ENCODE measurements at regions not wholly inside any gene's neighbourhood (a gene's known extent, or its start where the extent isn't known, plus 50 kb on each side); places are given as distances from the start of the nearest gene placed in this dataset.

DNA sequence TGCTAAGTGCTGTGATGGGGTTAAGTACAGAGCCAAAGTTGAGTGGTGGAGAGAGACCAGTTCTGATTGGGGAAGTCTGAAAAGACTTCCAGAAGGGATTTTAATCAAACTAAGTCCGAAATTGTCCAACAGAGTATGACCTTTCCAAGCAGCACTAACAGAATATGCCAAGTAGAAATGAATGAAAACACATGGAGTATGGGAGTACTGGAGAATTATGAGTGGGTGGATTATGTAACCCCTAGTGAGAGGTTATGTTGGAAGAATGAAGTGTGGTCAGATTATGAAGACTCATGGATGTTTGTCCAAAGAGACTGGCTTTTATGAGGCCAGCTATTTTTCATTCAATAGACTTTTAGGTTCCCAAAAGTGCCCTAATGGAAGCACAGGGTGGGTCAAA lies 94.0 kb upstream of the PLEKHA5 start:
- Histone ChIP-seq H3K79me2 (ENCODE audit: low read length) (no peaks in the 10 kb centered on the region), H3K27ac (ENCODE audit: low read length) (no peak overlapping the region), H3K4me1 (ENCODE audit: low read length) (no peaks in the 10 kb centered on the region), H3F3A (ENCODE audit: insufficient read depth, low read length) (no peaks in the 10 kb centered on the region), H4K20me1 (ENCODE audit: insufficient read depth, low read length) (no peaks in the 10 kb centered on the region), H3K4me3 (ENCODE audit: low read length) (no peak overlapping the region), H3K4me2 (ENCODE audit: low read depth, low read length) (no peak overlapping the region), H2AFZ (ENCODE audit: low read length) (no peak overlapping the region), H3K27me3 (replicated peaks; ENCODE audit: insufficient read depth, low read length) (no peaks in the 10 kb centered on the region), H3K36me3 (replicated peaks; ENCODE audit: insufficient read depth, low read length) (no peaks in the 10 kb centered on the region), H3K9me2 (replicated peaks; ENCODE audit: insufficient read depth, low read length) (no peaks in the 10 kb centered on the region), H3K9ac (ENCODE audit: low read length) (no peak overlapping the region), H3K9me3 (replicated peaks; ENCODE audit: insufficient read depth, low read length) (no peaks in the 10 kb centered on the region)
- TF ChIP-seq, protein P1, sequence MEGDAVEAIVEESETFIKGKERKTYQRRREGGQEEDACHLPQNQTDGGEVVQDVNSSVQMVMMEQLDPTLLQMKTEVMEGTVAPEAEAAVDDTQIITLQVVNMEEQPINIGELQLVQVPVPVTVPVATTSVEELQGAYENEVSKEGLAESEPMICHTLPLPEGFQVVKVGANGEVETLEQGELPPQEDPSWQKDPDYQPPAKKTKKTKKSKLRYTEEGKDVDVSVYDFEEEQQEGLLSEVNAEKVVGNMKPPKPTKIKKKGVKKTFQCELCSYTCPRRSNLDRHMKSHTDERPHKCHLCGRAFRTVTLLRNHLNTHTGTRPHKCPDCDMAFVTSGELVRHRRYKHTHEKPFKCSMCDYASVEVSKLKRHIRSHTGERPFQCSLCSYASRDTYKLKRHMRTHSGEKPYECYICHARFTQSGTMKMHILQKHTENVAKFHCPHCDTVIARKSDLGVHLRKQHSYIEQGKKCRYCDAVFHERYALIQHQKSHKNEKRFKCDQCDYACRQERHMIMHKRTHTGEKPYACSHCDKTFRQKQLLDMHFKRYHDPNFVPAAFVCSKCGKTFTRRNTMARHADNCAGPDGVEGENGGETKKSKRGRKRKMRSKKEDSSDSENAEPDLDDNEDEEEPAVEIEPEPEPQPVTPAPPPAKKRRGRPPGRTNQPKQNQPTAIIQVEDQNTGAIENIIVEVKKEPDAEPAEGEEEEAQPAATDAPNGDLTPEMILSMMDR (IDR thresholded peaks at IDR 0.05; ENCODE audit: low read length), result no peak
- TF ChIP-seq EZH2phosphoT487 (IDR thresholded peaks at IDR 0.05; ENCODE audit: low read length) (no peak), EZH2 (optimal IDR thresholded peaks at IDR 0.05; ENCODE audit: low read depth, low read length) (no peak)
- no peak for DNase-seq

GRCh38 chr12:19036673-19037357 lies 92.7 kb upstream of the PLEKHA5 start:
- Histone ChIP-seq H3K4me1 (ENCODE audit: low read length) (no peaks in the 10 kb centered on the region), H3K4me2 (ENCODE audit: low read depth, low read length) (no peak overlapping the region), H3K4me3 (ENCODE audit: low read length) (no peak overlapping the region), H3K9me3 (replicated peaks; ENCODE audit: insufficient read depth, low read length) (no peaks in the 10 kb centered on the region), H3K9me2 (replicated peaks; ENCODE audit: insufficient read depth, low read length) (no peaks in the 10 kb centered on the region), H4K20me1 (ENCODE audit: insufficient read depth, low read length) (no peaks in the 10 kb centered on the region), H3K27ac (ENCODE audit: low read length) (no peak overlapping the region), H3K36me3 (replicated peaks; ENCODE audit: insufficient read depth, low read length) (no peaks in the 10 kb centered on the region), H3F3A (ENCODE audit: insufficient read depth, low read length) (no peaks in the 10 kb centered on the region), H3K27me3 (replicated peaks; ENCODE audit: insufficient read depth, low read length) (no peaks in the 10 kb centered on the region), H3K9ac (ENCODE audit: low read length) (no peak overlapping the region), H3K79me2 (ENCODE audit: low read length) (no peaks in the 10 kb centered on the region), H2AFZ (ENCODE audit: low read length) (no peak overlapping the region)
- DNase-seq, result no peak
- TF ChIP-seq EZH2phosphoT487 (IDR thresholded peaks at IDR 0.05; ENCODE audit: low read length) (no peak), EZH2 (optimal IDR thresholded peaks at IDR 0.05; ENCODE audit: low read depth, low read length) (no peak)
- TF ChIP-seq, protein P1 (IDR thresholded peaks at IDR 0.05; ENCODE audit: low read length), result no peak

DNA sequence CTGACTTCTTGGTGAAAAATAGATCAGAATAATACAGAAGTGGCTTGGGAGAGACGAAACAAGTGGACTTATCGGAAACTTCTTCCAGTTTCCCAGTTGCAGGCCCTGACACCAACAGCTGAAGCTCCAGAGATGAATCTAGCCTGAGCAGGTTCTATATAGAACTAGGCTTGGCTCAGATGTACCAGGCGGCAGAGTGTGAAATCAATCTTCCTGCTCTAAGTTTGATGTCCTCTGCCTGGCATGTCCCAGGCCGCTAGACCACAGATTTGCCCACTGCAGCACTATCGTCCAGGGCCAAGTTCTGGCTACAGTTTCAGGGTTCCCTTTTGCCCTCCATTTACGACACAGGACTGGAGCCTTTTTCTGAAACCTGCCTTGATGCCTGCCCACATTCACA lies 91.3 kb upstream of the PLEKHA5 start:
- H3K36me3 ChIP-seq (replicated peaks; ENCODE audit: insufficient read depth, low read length), result no peaks in the 10 kb centered on the region
- TF ChIP-seq EZH2 (optimal IDR thresholded peaks at IDR 0.05; ENCODE audit: low read depth, low read length) (no peak), EZH2phosphoT487 (IDR thresholded peaks at IDR 0.05; ENCODE audit: low read length) (no peak)
- TF ChIP-seq, protein P1 (IDR thresholded peaks at IDR 0.05; ENCODE audit: low read length), result no peak
- no peak overlapping the region for H3K27ac ChIP-seq (ENCODE audit: low read length)
- no peaks in the 10 kb centered on the region for H3K27me3 ChIP-seq (replicated peaks; ENCODE audit: insufficient read depth, low read length)
- H4K20me1 ChIP-seq (ENCODE audit: insufficient read depth, low read length), result no peaks in the 10 kb centered on the region
- H3K9me3 ChIP-seq (replicated peaks; ENCODE audit: insufficient read depth, low read length), result no peaks in the 10 kb centered on the region
- H3K4me2 ChIP-seq (ENCODE audit: low read depth, low read length), result no peak overlapping the region
- no peak overlapping the region for H2AFZ ChIP-seq (ENCODE audit: low read length)
- H3K9ac ChIP-seq (ENCODE audit: low read length), result no peak overlapping the region
- H3F3A ChIP-seq (ENCODE audit: insufficient read depth, low read length), result no peaks in the 10 kb centered on the region
- no peak for DNase-seq
- H3K9me2 ChIP-seq (replicated peaks; ENCODE audit: insufficient read depth, low read length), result no peaks in the 10 kb centered on the region
- H3K4me1 ChIP-seq (ENCODE audit: low read length), result no peaks in the 10 kb centered on the region
- H3K4me3 ChIP-seq (ENCODE audit: low read length), result no peak overlapping the region
- no peaks in the 10 kb centered on the region for H3K79me2 ChIP-seq (ENCODE audit: low read length)
